Liver (tissue), 3 donors: ENCODE measurements at regions not wholly inside any gene's neighbourhood (a gene's known extent, or its start where the extent isn't known, plus 50 kb on each side); places are given as distances from the start of the nearest gene placed in this dataset.

ENCODE experiments used
- ATF3 ChIP-seq: IDR thresholded peaks from 2 replicates; pipeline ENCODE4 v1.6.1; 2016; ENCODE audit warnings: antibody characterized with exemption
- CTCF ChIP-seq: fragments of 150-350 bp; IDR thresholded peaks from 2 replicates; pipeline ENCODE4 v1.5.1; 2017; ENCODE audit warnings: improper control_type of control experiment, low read depth, low read length; ENCODE audit not compliant: missing input control
- EGR1 ChIP-seq, 2 donors: IDR thresholded peaks; 2 replicates each; pipeline ENCODE4 v1.6.1; 2016 to 2018; ENCODE audit warnings: antibody characterized with exemption in 2 of 2, low read depth in 2 of 2
- GABPA ChIP-seq, 2 donors: IDR thresholded peaks in 1 of 2; conservative IDR thresholded peaks in 1 of 2; 2 replicates each; pipeline ENCODE4 v1.6.1; 2016; ENCODE audit warnings: antibody characterized with exemption in 2 of 2, mild to moderate bottlenecking in 1 of 2, moderate library complexity in 1 of 2
- HNF4A ChIP-seq, 2 donors: conservative IDR thresholded peaks; 2 replicates each; pipeline ENCODE4 v1.6.1; 2016; ENCODE audit warnings: antibody characterized with exemption in 2 of 2, mild to moderate bottlenecking in 2 of 2
- JUND ChIP-seq, 2 donors: IDR thresholded peaks; 2 replicates each; pipeline ENCODE4 v1.6.1; 2016; ENCODE audit warnings: antibody characterized with exemption in 2 of 2
- MAX ChIP-seq: IDR thresholded peaks from 2 replicates; pipeline ENCODE4 v1.6.1; 2016; ENCODE audit warnings: antibody characterized with exemption
- RAD21 ChIP-seq, 2 donors: IDR thresholded peaks; 2 replicates each; pipeline ENCODE4 v1.6.1; 2016; ENCODE audit warnings: antibody characterized with exemption in 2 of 2, mild to moderate bottlenecking in 2 of 2
- TAF1 ChIP-seq: conservative IDR thresholded peaks from 2 replicates; pipeline ENCODE4 v1.6.1; 2016; ENCODE audit warnings: antibody characterized with exemption, mild to moderate bottlenecking
- YY1 ChIP-seq: IDR thresholded peaks from 2 replicates; pipeline ENCODE4 v1.6.1; 2016; ENCODE audit warnings: antibody characterized with exemption, mild to moderate bottlenecking
- donor health status: healthy.
- donor health status: healthy.

- TF ChIP-seq TAF1 (no peak), CTCF (no peak), JUND (IDR thresholded peaks at IDR 0.05) (no peak), ATF3 (no peak), MAX (no peak), HNF4A (conservative IDR thresholded peaks at IDR 0.05) (no peak), GABPA (IDR thresholded peaks at IDR 0.05 in 1 of 2, conservative IDR thresholded peaks at IDR 0.05 in 1 of 2) (no peak), YY1 (no peak), RAD21 (IDR thresholded peaks at IDR 0.05) (no peak), EGR1 (IDR thresholded peaks at IDR 0.05; ENCODE audit: low read depth in 2 of 2) (no peak)
Observed at GRCh38 chr3:187610981-187611511, 59.1 kb downstream of the SST start.
